Pulmonary artery endothelial cell (primary cell): ENCODE measurements at regions not wholly inside any gene's neighbourhood (a gene's known extent, or its start where the extent isn't known, plus 50 kb on each side); places are given as distances from the start of the nearest gene placed in this dataset.

Source experiments
- DNase-seq: peaks from one replicate; pipeline ENCODE4 v3.0.0-alpha.2; 2011; ENCODE audit warnings: low read depth, low spot score

- no peak for DNase-seq
Measured at GRCh38 chr22:22800716-22801115, 86.9 kb upstream of the IGLL5 start.

GRCh38 chr22:22802339-22802970 is 85.2 kb upstream of the IGLL5 start:
- no peak for DNase-seq

DNA sequence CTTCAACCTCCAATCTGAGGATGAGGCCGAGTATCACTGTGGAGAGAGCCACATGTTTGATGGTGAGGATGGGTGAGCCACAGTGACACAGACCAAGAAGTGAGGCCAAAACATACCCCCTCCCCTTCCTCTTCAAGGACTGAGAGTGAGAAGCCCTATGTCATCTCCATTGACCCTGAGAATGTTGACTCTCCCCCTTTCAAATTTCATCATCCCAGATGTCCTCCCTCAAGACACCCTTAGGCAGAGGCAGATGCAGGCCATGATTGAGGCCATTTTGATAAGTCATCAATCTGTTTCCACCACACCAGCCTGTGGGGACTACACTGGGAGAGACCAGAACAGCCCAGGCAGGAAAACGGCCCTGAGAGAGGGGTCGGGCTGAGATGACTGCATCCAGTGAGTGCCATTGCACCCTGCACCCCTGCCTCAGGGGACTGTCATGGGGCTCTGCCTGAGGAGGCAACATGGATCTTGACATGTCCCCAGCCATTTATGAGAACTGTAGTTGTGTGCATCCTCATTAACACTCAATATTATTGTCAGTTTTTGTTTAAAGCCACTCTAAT is 84.2 kb upstream of the IGLL5 start:
- no peak for DNase-seq

DNA sequence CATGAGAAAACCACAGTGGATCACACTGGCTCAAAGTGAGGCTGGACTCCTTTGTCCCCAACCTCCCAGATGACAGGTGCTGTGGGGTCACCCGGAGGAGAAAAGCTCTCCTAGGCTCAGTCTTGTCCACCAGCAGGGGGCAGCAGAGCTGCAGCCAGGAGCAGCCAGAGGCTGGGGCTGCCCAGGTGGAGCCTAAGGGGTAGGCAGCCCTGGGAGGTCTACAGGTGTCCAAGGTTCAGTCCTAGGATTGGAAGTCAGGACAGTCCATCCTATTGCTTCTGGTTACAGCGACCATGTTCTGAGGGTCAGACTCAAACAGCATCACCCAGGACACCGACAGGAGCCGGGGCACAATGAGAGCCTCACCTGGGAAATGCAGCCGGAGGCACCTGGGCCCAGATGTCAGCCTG is 77.6 kb upstream of the IGLL5 start:
- no peak for DNase-seq

DNA sequence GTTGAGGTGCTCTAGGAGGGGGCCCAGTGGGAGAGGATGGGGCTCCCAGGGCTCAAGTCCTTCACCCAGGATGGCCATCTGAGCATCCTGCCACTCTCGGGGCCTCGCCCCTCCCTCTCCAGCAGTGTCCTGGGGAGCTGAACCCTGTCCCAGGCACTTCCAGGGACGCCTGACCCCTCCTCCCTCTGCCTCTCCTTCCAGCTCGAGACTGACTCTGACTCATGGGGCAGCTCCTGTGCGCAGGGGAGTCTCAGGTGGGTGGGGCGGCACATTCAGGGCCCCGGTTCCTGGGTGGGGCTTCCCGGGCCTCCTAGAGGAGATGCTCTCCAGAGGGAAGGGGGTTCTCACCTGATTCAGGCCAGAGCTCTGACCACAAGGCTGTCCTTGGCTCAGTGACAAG is 77.1 kb upstream of the IGLL5 start:
- DNase-seq = no peak

DNA sequence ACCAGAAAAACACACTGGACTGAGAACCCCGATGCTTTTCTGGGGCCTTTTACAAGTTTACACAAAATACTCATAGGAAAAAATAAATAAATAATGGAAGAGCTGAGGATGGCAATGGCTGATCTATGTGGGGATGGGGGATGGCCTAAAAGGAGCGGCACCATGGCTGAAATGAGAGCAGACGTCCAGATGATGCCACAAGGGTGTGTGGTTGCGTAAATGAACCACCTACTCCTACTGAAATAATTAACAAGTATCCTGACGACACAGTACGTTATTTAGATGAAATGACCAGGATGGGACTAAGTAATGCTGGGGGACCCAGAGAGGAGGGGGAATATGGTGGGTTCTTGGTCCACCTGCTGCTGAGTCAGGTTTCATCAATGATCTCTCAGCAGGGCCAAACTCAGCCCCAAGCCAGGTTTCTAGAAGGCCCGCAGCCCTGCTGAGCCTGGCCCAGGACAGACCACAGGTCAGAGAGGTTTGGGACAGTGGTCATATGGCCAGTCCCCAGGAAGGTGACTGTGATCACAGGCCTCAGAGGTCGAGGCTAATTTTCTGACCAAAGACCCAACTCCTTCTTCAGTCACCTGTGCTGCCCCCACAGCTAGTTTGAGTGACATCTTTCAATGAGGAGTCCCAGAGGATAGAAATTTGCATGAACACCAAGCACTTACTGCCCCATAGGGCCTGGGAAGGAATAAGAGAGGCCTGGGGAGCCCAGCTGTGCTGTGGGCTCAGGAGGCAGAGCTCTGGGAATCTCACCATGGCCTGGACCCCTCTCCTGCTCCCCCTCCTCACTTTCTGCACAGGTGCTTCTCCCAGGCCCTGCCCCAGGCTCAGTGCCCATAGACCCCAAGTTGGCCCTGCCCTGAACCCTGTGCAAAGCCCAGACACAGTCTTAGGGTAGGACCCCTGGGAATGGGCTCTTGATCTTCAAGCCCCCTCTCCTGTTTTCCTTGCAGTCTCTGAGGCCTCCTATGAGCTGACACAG is 76.3 kb upstream of the IGLL5 start:
- DNase-seq = no peak

- DNase-seq = no peak
Measured at GRCh38 chr22:22812031-22812905, 75.3 kb upstream of the IGLL5 start.

GRCh38 chr22:22813126-22814075 is 74.2 kb upstream of the IGLL5 start:
- no peak for DNase-seq

GRCh38 chr22:22814666-22815396 is 72.8 kb upstream of the IGLL5 start:
- DNase-seq = no peak

DNA sequence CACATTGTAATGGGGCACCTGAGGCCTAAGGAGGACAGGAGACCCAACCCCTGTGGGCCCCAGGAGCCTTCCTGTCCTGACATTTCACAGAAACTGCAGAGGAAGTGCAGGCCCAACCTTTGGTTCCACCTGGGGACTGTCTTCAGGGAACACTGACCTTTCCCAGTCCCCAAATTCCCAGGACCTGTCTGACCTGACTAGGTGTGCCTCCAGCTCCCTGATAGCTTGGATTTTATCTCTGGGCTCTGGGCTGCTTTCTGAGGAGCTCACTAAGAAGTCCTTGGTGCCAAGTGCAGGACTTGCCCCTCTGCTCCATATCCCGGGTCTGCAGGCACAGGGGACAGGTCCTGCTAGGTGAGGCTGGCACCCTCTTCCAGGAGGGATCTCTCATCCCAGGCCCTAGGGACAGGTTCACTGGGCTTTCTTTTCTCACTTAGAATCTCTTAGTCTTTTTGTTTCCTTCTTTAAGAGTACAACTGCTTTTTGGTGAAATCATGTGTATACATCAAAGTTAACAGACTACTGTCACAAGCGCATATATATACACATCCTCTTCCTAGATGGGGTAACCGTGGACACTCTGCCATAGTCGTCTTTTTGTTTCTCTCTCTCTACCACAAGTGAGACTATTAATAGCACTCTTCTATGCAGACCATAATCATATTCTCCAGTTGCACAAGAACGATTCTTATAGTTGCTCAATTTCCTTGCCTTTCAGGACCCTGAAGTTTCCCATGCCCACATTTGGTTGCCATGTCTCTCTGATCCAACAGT is 72.0 kb upstream of the IGLL5 start:
- DNase-seq = no peak

GRCh38 chr22:22816171-22816514 is 71.5 kb upstream of the IGLL5 start:
- DNase-seq = no peak

DNA sequence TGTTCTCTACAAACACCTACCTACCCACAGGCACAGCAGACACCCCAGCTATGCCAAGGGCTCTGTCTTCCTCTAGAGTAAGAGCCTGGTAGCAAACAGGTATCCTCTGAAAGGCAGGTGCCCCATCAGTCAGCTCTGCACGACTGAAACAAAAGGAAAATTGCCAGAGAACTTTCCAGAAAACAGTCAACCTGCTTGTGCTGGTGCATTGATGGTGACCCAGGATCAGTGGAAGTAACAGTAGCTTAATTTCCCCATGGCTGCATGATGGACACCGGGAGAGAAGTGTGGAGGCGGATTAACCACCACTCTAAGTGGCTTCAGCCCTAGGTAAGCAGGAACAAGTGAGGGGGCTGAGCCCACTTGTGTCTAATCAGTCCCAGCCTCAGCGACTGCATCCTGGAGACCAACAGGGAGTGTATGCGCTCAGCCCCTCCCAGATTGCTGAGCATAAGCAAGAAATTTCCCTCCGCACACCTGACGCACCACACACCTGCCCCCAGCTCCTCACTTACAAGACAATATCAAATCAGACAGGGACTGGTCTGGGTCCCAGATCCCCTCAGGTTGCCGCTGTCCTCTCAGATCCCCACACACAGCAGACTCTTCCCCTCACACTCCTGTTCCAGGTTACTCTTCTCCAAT is 70.7 kb upstream of the IGLL5 start:
- DNase-seq = no peak

GRCh38 chr22:22817468-22818201 is 70.0 kb upstream of the IGLL5 start:
- DNase-seq = no peak

- no peak for DNase-seq
Measured at GRCh38 chr22:22818202-22818538, 69.4 kb upstream of the IGLL5 start.

DNA sequence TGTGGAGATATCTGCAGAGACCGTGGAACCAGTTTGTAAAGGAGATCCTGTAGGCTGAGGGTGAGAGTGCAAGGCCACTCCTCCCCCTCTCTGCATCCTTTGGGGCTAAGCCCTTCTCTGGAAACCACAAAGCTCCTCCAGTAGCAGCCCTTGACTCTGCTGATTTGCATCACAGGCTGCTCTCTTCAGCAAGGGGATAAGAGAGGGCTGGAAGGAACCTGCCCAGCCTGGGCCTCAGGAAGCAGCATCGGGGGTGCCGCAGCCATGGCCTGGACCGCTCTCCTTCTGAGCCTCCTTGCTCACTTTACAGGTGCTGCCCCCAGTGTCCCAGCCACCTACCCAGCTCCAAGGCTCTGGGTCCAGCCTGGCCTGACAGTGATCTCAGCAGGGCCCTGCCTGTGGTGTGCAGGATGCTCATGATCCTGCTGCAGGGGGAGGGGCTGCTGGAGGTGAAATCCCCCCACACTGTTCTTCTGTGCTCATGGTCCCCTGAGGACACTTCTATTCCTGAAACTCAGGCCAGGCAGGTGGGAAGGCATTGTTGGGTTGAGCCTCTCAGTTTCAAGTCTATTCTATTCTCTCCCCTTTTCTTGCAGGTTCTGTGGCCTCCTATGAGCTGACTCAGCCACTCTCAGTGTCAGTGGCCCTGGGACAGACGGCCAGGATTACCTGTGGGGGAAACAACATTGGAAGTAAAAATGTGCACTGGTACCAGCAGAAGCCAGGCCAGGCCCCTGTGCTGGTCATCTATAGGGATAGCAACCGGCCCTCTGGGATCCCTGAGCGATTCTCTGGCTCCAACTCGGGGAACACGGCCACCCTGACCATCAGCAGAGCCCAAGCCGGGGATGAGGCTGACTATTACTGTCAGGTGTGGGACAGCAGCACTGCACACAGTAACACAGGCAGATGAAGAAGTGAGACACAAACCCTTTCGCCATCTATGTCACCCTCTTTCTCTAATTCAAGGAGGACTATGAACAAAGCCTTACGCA is 68.5 kb upstream of the IGLL5 start:
- no peak for DNase-seq

DNA sequence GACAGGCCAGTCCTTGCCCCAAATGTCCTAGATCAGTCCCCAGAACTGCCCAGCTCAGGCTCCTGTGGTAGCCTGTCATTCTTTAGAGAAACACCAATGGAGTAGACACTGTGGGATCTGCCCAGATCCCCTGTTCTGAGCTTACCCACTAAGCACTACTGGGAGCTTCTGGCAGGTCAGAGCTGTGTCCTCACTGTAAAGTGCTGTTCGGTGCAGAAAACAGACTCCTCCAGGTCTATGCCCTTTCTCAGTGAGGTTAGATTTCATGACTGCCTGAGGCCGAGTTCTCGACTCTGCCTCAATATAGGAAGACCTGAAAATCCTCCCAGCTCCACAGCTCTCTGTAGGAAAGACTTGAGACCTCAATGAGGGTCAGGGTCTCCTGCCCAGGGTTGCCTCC is 67.5 kb upstream of the IGLL5 start:
- no peak for DNase-seq

DNA sequence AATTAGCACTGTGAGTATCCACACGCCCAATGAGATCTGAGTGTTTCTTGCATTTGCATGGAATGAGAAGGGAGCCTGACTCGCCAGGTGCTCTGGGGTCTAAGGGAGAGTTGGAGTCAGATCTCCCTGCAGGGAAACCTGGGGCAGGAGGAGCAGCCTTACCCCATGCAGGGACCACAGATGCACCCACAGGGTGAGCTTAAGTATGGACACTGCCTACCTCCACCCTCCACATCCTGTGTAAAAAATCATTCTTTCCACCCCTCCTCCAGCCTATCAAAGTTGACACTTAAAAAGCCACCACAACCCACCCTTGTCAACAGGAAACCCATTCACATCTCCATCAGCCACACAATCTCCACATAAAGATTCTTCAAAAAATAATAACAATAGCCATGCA is 67.0 kb upstream of the IGLL5 start:
- no peak for DNase-seq
